NCI-H526 (cell line): ENCODE measurements at regions not wholly inside any gene's neighbourhood (a gene's known extent, or its start where the extent isn't known, plus 50 kb on each side); places are given as distances from the start of the nearest gene placed in this dataset.
"Not testable (repeated sequence)": the region's sequence is repeated elsewhere in the genome, so short reads cannot be mapped to it uniquely, and the experiment has no call there.

Experiments
- DNase-seq, 2 experiments: peaks; one replicate each; lab custom pipeline; 2025; lab: John Stamatoyannopoulos, UW

GRCh38 chr14:21902561-21903181, 229.1 kb upstream of the OR4E1 start:
- no peak for DNase-seq

- not testable (repeated sequence) for DNase-seq
Measured at GRCh38 chr14:21894898-21895194, 221.2 kb upstream of the OR4E1 start.

GRCh38 chr14:21894003-21894897, 220.6 kb upstream of the OR4E1 start:
- no peak for DNase-seq

GRCh38 chr14:21891921-21892320, 218.3 kb upstream of the OR4E1 start:
- DNase-seq: no peak

- no peak for DNase-seq
Measured at GRCh38 chr14:21884995-21885394, 211.4 kb upstream of the OR4E1 start.

- no peak for DNase-seq
Measured at GRCh38 chr14:21882226-21882625, 208.6 kb upstream of the OR4E1 start.

GRCh38 chr14:21880918-21881317, 207.3 kb upstream of the OR4E1 start:
- DNase-seq: no peak

- DNase-seq: no peak
Measured at GRCh38 chr14:21875791-21876190, 202.2 kb upstream of the OR4E1 start.

GRCh38 chr14:21874946-21875345, 201.3 kb upstream of the OR4E1 start:
- no peak for DNase-seq

GRCh38 chr14:21874167-21874566, 200.5 kb upstream of the OR4E1 start:
- DNase-seq: no peak

GRCh38 chr14:21868442-21869046, 194.9 kb upstream of the OR4E1 start:
- DNase-seq: peak; percentile 31 to 53

GRCh38 chr14:21867541-21867940, 193.9 kb upstream of the OR4E1 start:
- DNase-seq: no peak

- no peak for DNase-seq
Measured at GRCh38 chr14:21866479-21866878, 192.9 kb upstream of the OR4E1 start.

GRCh38 chr14:21863289-21863688, 189.7 kb upstream of the OR4E1 start:
- DNase-seq: no peak

- no peak for DNase-seq
Measured at GRCh38 chr14:21861153-21861552, 187.5 kb upstream of the OR4E1 start.

GRCh38 chr14:21860172-21860571, 186.6 kb upstream of the OR4E1 start:
- DNase-seq: peak in 1 of 2 experiments; percentile 15

GRCh38 chr14:21852775-21853174, 179.2 kb upstream of the OR4E1 start:
- DNase-seq: no peak

- DNase-seq: peak in 1 of 2 experiments; percentile 22
Measured at GRCh38 chr14:21852061-21852664, 178.5 kb upstream of the OR4E1 start.

- not testable (repeated sequence) for DNase-seq
Measured at GRCh38 chr14:21846902-21847301, 173.3 kb upstream of the OR4E1 start.

GRCh38 chr14:21846227-21846885, 172.7 kb upstream of the OR4E1 start:
- DNase-seq: peak in 1 of 2 experiments; percentile 21

GRCh38 chr14:21840765-21841164, 167.1 kb upstream of the OR4E1 start:
- no peak for DNase-seq

- no peak for DNase-seq
Measured at GRCh38 chr14:21833836-21834235, 160.2 kb upstream of the OR4E1 start.
